GM12875 (cell line): ENCODE measurements at regions not wholly inside any gene's neighbourhood (a gene's known extent, or its start where the extent isn't known, plus 50 kb on each side); places are given as distances from the start of the nearest gene placed in this dataset.

Experiments used
- H3K4me3 ChIP-seq: one replicate; pipeline ENCODE4 v1.5.1; 2011; ENCODE audit warnings: low read depth, low read length, control low read depth
- TF ChIP-seq, protein P1 (sequence below): IDR thresholded peaks from 2 replicates; pipeline ENCODE4 v1.5.1; 2011; ENCODE audit warnings: low read depth, mild to moderate bottlenecking, control low read depth, inconsistent platforms, low read length, moderate library complexity, borderline replicate concordance; ENCODE audit not compliant: insufficient read depth

DNA sequence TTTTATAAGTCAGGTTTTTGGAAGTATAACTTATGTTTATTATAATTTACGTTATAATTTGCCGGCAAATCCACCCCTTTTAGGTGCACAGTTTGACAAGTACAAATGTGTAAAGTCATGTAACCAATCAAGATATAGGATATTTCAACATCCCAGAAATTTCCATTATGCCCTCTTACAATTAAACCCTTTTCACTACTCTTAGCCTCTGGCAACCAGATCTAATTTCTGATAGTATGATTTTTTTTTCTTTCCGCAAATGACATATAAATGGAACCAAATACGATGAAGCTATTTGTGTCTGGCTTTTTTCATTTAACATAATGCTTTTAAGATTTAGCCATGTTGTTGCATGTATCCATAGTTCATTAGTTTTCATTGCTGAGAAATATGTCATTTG, 69.5 kb upstream of the HTATIP2 start:
- TF ChIP-seq, protein P1, sequence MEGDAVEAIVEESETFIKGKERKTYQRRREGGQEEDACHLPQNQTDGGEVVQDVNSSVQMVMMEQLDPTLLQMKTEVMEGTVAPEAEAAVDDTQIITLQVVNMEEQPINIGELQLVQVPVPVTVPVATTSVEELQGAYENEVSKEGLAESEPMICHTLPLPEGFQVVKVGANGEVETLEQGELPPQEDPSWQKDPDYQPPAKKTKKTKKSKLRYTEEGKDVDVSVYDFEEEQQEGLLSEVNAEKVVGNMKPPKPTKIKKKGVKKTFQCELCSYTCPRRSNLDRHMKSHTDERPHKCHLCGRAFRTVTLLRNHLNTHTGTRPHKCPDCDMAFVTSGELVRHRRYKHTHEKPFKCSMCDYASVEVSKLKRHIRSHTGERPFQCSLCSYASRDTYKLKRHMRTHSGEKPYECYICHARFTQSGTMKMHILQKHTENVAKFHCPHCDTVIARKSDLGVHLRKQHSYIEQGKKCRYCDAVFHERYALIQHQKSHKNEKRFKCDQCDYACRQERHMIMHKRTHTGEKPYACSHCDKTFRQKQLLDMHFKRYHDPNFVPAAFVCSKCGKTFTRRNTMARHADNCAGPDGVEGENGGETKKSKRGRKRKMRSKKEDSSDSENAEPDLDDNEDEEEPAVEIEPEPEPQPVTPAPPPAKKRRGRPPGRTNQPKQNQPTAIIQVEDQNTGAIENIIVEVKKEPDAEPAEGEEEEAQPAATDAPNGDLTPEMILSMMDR = no peak
- H3K4me3 ChIP-seq = no peak overlapping the region

DNA sequence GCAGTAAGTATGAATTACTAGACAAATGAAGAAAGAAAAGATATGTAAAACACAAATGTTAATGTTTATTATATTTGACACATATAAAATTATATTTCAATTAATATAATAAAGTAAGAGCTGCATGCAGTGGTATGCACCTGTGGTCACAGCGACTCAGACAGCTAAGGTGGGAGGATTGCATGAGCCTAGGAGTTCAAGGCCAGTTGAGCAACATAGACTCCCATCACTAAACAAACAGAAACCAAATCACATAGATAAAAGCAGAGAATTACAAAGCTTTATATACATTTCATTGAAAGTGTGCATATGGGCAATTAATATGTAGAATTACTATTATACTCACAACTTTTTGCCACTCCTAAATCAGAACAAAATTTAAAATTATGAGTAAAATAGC, 70.0 kb upstream of the HTATIP2 start:
- no peak overlapping the region for H3K4me3 ChIP-seq
- TF ChIP-seq, protein P1 = no peak

DNA sequence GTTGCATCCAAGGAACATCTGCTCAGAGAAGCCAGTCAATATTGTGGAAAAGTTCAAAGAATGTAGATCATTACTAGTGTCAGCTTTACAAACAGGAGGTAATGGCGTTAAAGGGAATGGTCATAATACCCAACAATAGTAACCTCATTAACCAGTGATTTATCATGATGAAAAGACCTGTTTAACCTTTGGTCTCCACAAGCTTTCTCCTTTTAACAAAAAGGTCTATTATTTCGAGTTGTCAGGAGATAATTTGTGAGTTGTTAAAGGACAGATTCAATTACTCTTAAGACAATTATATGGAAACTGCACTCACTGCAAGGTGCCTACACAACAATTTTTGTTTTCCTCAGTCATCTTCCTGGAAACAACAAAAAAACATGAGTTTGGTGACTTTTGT, 73.8 kb upstream of the HTATIP2 start:
- H3K4me3 ChIP-seq = no peak overlapping the region
- TF ChIP-seq, protein P1 = no peak

DNA sequence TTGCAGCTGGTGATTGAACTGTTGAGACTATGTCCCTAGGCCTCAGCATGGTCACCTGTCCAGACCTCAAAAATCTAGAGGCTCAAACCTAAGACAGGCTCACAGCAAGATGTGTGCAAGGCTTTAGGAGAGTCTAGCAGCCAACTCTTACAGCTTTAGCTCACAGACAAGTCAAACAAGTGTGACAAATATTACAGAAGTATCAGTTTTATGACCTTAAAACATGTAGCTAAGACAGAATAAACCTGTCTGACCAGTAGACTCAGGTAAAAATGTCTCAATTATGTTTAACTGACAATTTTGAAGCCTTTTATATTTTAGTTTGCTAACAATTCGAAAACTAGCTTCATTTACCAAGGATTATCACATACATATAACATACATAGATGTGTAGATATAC, 80.0 kb upstream of the HTATIP2 start:
- TF ChIP-seq, protein P1 = no peak
- H3K4me3 ChIP-seq = no peak overlapping the region

DNA sequence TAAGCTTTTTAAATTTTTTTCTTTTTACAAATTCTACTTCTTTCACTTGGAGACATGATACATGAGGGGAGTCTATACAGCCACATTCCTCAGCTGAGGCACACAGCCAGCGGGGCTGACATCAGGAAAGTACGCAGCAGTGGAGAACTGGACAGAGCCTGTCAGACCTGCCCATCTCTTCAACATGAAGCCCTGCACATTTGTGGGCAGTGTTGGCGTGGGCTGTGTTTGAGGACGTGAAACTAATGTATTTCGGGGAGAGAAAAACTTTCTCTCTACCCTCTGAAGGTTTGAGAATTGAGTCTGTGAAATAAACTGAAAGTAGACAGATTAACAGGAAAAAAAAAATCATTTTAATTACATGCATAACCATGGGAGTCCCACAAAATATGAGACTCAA, 84.8 kb upstream of the HTATIP2 start:
- TF ChIP-seq, protein P1 = no peak
- no peak overlapping the region for H3K4me3 ChIP-seq

DNA sequence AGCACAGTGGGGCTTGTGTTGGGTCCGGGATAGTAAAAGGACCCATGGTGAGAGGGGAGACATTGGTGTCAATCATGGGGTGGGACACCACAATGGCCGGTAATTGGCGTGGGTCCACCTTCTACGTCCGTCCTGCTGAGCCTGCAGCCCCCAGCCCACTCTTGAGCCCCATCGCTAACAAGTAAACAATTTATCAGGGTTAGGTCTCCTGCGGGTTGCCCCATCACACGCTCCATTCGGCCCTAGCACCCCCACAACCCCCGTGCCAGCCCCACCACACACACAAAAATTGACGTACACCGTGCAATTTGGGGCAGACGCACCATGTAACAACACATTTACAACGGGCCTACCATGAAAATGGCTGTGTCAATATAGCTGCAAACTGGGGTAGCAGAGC, 86.5 kb upstream of the HTATIP2 start:
- TF ChIP-seq, protein P1 = no peak
- no peak overlapping the region for H3K4me3 ChIP-seq

DNA sequence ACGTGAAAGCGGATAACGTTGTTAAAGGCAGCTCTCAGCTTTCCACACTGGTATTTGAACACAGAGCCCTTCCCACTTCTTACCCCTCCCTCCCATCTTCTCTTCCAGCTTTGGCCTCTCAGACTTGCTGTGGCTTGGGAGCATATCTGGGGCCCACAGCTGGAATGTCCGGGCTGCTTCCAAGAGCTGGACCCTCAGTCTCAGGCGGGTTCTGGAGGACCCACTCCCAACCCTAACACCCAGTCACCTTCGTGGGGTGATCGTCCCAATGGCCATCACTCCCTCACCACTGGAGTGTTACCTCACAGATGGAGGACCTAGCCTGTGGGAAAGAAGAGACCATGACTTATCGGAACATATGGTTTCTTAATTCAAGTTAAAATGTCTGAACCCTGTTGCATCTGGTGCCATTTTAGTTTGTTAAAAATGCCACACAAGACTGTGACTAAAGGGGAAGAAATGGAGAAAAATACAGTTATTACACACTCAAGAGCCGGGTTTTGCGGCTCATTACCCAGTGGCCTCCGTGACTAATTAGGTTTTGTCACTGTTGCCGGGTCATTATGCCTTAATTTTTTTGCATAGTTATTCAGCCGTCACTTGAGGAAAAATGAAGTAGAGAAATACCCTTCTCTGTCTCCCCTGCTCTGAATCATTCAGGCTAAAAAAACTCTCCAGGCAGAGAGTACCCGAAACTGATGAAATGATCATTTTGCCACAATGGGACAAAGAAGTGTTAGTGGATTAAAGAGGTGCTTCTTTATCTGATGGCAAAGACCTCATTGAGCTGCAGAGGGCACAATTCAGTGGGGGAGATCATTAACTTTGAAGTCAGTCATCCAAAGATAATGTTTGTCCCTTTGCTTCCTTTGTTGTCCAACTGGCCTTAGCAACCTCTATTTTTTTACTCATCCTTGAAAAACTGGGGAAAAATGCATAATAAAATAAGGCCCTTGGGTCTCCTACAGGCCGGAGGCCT, 87.2 kb upstream of the HTATIP2 start:
- TF ChIP-seq, protein P1 = no peak
- H3K4me3 ChIP-seq = no peak overlapping the region
